ENCODE measurements at regions not wholly inside any gene's neighbourhood (a gene's known extent, or its start where the extent isn't known, plus 50 kb on each side); places are given as distances from the start of the nearest gene placed in this dataset.

- TF ChIP-seq GATA2 (IDR thresholded peaks at IDR 0.05; ENCODE audit: low read depth, low read length) (peak; percentile 80), GATA3 (IDR thresholded peaks at IDR 0.05; ENCODE audit: low read depth, low read length) (peak; percentile 32; the same call in 1 of the 2 replicates)
Observed at GRCh38 chr1:99361406-99361805, 97.1 kb downstream of the PLPPR4 start.

GRCh38 chr1:99363531-99363930 is 99.2 kb downstream of the PLPPR4 start:
- TF ChIP-seq GATA2 (IDR thresholded peaks at IDR 0.05; ENCODE audit: low read depth, low read length): no peak

DNA sequence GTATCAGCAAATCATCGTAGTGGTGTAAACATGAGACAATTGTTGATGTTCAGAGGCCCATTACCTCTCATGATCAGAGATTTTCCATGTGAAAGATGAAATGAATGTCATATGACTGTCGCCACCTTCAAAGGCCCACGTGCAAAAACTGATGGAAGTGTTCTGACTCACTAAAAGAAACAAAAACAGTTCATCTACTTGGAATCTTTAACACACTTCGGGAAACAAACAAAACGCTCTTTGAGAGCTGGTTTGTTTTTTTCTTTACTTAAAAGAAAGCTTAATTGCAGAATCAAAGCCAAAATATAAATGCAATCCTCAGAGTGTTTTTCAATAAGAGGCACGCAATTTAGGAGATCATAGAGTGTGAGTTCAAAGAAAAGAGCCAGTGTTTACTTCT is 100.8 kb downstream of the PLPPR4 start:
- no peak for TF ChIP-seq GATA3 (IDR thresholded peaks at IDR 0.05; ENCODE audit: low read depth, low read length)
- TF ChIP-seq GATA2 (IDR thresholded peaks at IDR 0.05; ENCODE audit: low read depth, low read length): no peak

DNA sequence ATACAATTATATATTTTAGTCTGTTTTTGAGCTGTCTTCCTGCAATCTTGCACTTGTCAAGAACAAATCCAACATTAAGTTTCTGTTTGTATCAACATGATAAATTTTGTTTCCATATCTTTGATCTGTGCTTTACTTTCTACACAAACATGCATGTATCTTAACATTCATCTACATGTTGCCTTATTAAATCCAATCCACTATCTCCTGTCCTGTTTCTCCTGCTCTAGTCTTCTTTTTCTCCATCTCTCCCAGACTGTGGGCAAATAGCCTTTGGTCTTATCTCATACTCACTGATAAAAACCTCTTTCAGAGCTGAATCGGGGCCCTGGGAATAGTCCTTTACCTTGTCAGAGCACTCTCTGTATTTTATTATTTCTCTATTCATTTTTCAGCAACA is 101.3 kb downstream of the PLPPR4 start:
- TF ChIP-seq GATA3 (IDR thresholded peaks at IDR 0.05; ENCODE audit: low read depth, low read length) (peak; percentile 77), GATA2 (IDR thresholded peaks at IDR 0.05; ENCODE audit: low read depth, low read length) (peak; percentile 73)

GRCh38 chr1:99369154-99369553 is 104.9 kb downstream of the PLPPR4 start:
- TF ChIP-seq GATA3 (IDR thresholded peaks at IDR 0.05; ENCODE audit: low read depth, low read length) (no peak), GATA2 (IDR thresholded peaks at IDR 0.05; ENCODE audit: low read depth, low read length) (no peak)

GRCh38 chr1:99370476-99370875 is 106.2 kb downstream of the PLPPR4 start:
- TF ChIP-seq GATA2 (IDR thresholded peaks at IDR 0.05; ENCODE audit: low read depth, low read length) (no peak), GATA3 (IDR thresholded peaks at IDR 0.05; ENCODE audit: low read depth, low read length) (no peak)

DNA sequence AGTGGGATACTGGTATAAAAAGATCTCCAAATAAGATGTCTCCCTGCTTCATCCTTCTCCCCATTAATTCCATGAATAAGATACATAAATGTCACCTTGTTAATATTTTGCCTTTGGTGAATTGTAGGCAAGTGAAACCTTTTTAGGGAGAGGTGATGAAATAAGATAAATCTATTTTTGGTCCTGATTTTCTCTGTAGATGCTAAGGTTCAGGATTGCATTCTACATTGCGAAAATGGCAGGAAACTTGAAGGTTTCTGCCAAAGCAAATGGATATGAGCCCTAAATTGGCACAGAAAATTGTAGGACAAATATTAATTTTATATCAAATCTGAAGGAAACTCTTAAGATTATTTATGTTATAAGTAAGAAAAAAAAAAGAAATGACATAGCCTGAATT is 107.1 kb downstream of the PLPPR4 start:
- TF ChIP-seq GATA3 (IDR thresholded peaks at IDR 0.05; ENCODE audit: low read depth, low read length): no peak
- no peak for TF ChIP-seq GATA2 (IDR thresholded peaks at IDR 0.05; ENCODE audit: low read depth, low read length)

DNA sequence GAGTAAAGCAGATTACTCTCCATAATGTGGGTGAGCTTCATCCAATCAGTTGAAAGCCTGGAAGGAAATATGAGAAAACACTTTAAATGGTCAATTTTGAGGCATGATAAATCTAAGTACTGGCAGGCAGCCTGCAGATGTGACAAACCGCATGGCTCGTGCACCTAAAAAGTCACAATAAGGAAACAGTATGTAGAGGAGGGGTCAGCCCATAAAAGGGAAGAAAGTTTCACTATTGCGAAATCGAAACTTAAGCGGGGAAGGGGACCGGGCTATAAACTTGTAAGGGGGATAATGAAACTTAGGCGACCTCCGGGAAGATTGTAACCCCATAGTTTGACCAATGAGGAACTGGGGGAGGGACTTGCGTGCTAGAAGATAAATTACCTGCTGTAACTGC is 109.8 kb downstream of the PLPPR4 start:
- TF ChIP-seq GATA3 (IDR thresholded peaks at IDR 0.05; ENCODE audit: low read depth, low read length) (no peak), GATA2 (IDR thresholded peaks at IDR 0.05; ENCODE audit: low read depth, low read length) (no peak)

GRCh38 chr1:99384021-99384420 is 119.7 kb downstream of the PLPPR4 start:
- TF ChIP-seq GATA2 (IDR thresholded peaks at IDR 0.05; ENCODE audit: low read depth, low read length) (no peak), GATA3 (IDR thresholded peaks at IDR 0.05; ENCODE audit: low read depth, low read length) (no peak)

DNA sequence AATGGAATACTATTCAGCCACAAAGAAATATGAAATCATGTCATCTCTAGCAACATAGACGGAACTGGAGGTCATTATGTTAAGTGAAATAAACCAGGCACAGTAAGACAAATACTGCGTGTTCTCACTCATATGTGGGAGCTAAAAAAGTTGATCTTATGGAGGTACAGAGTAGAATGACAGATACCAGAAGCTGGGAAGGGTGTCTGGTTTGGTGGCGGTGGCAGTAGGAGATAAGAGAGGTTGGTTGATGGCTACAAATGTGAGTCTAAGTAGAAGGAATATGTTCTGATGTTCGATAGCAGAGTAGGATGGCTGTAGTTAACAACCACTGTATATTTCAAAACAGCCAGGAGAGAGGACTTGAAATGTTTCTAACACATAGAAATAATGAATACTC is 121.6 kb downstream of the PLPPR4 start:
- TF ChIP-seq GATA2 (IDR thresholded peaks at IDR 0.05; ENCODE audit: low read depth, low read length): peak; percentile 80
- peak; percentile 64; the same call in 1 of the 2 replicates for TF ChIP-seq GATA3 (IDR thresholded peaks at IDR 0.05; ENCODE audit: low read depth, low read length)

- no peak for TF ChIP-seq GATA2 (IDR thresholded peaks at IDR 0.05; ENCODE audit: low read depth, low read length)
- TF ChIP-seq GATA3 (IDR thresholded peaks at IDR 0.05; ENCODE audit: low read depth, low read length): no peak
Observed at GRCh38 chr1:99396389-99396788, 132.1 kb downstream of the PLPPR4 start.

DNA sequence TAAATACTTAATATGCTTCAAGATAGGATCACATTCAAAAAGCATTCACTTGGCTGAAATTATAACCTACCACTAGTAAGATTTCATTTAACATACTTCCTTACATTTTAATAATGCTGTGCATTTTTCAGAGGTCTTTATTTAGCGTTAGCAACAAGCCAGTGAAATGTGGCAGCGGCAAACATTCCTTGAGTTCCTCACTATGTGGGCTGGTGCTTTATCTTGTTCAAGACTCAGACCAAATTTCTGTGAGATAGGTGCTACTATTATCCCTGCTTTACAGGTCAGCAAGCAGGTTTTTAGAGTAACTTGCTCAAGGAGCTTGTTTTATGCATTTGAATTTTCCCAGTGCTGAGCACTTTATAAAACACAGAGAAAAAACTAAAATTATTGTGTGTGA is 132.7 kb downstream of the PLPPR4 start:
- TF ChIP-seq GATA2 (IDR thresholded peaks at IDR 0.05; ENCODE audit: low read depth, low read length): no peak
- TF ChIP-seq GATA3 (IDR thresholded peaks at IDR 0.05; ENCODE audit: low read depth, low read length): no peak

DNA sequence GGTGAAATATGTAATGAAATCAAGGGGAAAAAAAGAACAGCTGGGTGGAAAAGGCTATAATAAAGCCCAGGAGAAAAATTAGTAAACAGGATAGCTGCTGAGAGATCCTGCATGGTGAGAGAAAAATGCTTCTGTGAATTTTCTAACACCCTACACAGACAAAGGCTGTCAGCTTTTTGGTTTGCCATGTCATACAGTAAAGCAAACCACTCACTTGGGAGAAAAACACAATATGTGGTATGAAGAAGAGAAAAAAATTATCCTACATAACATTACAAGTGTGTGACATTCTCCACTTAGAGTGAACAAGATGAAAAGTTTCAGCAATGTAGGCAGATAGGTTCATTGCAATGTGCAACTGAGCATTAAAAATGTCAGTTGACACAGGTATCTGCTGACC is 133.6 kb downstream of the PLPPR4 start:
- TF ChIP-seq GATA2 (IDR thresholded peaks at IDR 0.05; ENCODE audit: low read depth, low read length) (no peak), GATA3 (IDR thresholded peaks at IDR 0.05; ENCODE audit: low read depth, low read length) (no peak)

DNA sequence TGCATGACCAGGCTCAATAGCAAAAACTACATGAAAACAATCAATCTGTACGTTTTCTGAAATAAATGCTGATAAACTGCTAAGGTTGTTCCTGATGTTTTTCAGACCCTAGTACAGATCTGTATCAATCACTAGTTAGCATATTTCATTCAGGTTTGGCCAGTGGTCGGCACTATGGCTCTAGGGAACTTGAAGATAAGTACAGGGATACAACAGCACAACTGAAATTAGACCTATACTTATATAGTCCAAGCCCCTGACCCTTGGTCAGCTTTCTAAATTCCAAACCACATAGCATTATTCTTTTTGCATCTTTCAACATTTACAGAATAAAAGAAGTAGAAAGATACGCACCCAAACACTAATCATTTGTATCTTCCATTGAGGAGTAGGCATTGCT is 142.7 kb downstream of the PLPPR4 start:
- TF ChIP-seq GATA3 (IDR thresholded peaks at IDR 0.05; ENCODE audit: low read depth, low read length) (no peak), GATA2 (IDR thresholded peaks at IDR 0.05; ENCODE audit: low read depth, low read length) (no peak)

DNA sequence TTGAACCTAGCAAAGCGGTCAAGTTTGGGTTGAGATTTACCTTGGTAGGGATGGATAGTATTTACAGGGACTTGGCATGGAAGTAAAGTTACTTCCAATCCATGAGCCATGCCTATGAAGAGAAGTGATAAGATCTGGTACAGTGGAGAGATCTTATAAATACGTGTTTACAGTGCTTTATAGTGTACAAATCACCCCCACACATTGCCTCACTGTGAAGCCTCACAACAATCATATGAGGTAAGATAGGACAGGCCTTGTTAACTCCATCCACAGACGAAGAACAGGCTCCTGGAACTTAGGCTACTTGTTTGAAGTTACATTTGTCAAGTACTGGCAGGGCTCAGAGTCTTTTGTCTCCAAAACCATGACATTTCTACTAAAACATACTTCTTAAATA is 159.8 kb downstream of the PLPPR4 start:
- TF ChIP-seq GATA3 (IDR thresholded peaks at IDR 0.05; ENCODE audit: low read depth, low read length) (no peak), GATA2 (IDR thresholded peaks at IDR 0.05; ENCODE audit: low read depth, low read length) (no peak)

DNA sequence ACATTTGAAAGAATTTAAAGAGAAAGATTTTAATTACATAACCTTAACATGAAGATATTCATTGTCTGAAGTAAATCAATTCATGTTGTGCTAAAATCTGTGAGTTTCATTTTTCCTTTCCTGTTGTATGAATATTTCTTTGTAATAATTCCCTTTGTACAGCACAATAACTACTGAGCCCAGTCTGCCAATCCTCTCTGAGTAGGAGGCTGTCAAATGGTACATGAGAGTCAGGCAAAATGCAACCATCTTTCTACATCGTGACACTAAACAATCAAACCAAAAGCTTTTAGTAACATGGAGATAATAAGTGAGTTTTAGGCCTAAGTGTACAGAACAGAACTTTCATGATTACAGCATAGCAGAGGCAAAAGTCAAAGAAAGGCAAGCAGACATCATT is 165.5 kb downstream of the PLPPR4 start:
- TF ChIP-seq GATA2 (IDR thresholded peaks at IDR 0.05; ENCODE audit: low read depth, low read length) (no peak), GATA3 (IDR thresholded peaks at IDR 0.05; ENCODE audit: low read depth, low read length) (no peak)

All from SH-SY5Y (cell line).